ENCODE measurements at regions not wholly inside any gene's neighbourhood (a gene's known extent, or its start where the extent isn't known, plus 50 kb on each side); places are given as distances from the start of the nearest gene placed in this dataset.

GRCh38 chr4:96009427-96010119, 169.7 kb downstream of the PDHA2 start:
- TF ChIP-seq EZH2 (IDR thresholded peaks at IDR 0.05; ENCODE audit: borderline replicate concordance, insufficient read depth, low read depth, low read length, poor library complexity, severe bottlenecking) (no peak), CTCF (IDR thresholded peaks at IDR 0.05) (no peak)
